Body of pancreas (tissue), 4 donors: ENCODE measurements at regions not wholly inside any gene's neighbourhood (a gene's known extent, or its start where the extent isn't known, plus 50 kb on each side); places are given as distances from the start of the nearest gene placed in this dataset.

Source experiments
- POLR2A ChIP-seq, 3 donors: fragments of 450-650 bp; IDR thresholded peaks; one replicate each; pipeline ENCODE4 v1.6.1; 2016; ENCODE audit warnings: antibody characterized with exemption in 3 of 3, mild to moderate bottlenecking in 2 of 3
- TF ChIP-seq, protein P1 (sequence below), 7 experiments: fragments of 450-650 bp in 4 of 7; fragments of 200-600 bp in 3 of 7; sonication (generic) in 3 of 7; IDR thresholded peaks; one replicate each; pipeline ENCODE4 v1.5.1; 2016 to 2019; ENCODE audit warnings: antibody characterized with exemption in 7 of 7

- TF ChIP-seq, protein P1, sequence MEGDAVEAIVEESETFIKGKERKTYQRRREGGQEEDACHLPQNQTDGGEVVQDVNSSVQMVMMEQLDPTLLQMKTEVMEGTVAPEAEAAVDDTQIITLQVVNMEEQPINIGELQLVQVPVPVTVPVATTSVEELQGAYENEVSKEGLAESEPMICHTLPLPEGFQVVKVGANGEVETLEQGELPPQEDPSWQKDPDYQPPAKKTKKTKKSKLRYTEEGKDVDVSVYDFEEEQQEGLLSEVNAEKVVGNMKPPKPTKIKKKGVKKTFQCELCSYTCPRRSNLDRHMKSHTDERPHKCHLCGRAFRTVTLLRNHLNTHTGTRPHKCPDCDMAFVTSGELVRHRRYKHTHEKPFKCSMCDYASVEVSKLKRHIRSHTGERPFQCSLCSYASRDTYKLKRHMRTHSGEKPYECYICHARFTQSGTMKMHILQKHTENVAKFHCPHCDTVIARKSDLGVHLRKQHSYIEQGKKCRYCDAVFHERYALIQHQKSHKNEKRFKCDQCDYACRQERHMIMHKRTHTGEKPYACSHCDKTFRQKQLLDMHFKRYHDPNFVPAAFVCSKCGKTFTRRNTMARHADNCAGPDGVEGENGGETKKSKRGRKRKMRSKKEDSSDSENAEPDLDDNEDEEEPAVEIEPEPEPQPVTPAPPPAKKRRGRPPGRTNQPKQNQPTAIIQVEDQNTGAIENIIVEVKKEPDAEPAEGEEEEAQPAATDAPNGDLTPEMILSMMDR (IDR thresholded peaks at IDR 0.05): no peak
- no peak for TF ChIP-seq POLR2A (IDR thresholded peaks at IDR 0.05)
These were observed 197.0 kb upstream of the EEA1 start for GRCh38 chr12:93126069-93126474.
